GM19324 (cell line): ENCODE measurements at regions not wholly inside any gene's neighbourhood (a gene's known extent, or its start where the extent isn't known, plus 50 kb on each side); places are given as distances from the start of the nearest gene placed in this dataset.

ENCODE experiments used
- ATAC-seq: cut with Tn5 transposase; IDR thresholded peaks from one replicate; pipeline ENCODE4 v1.9.1; 2021; ENCODE audit warnings: mild to moderate bottlenecking, moderate library complexity; ENCODE audit not compliant: unreplicated experiment, low FRiP score

GRCh38 chr11:95717314-95717713, 72.3 kb downstream of the FAM76B start:
- no peak for ATAC-seq

GRCh38 chr11:95716266-95716665, 73.3 kb downstream of the FAM76B start:
- ATAC-seq = peak; percentile 23

- peak; percentile 84 for ATAC-seq
Measured at GRCh38 chr11:95715777-95716241, 73.8 kb downstream of the FAM76B start.

DNA sequence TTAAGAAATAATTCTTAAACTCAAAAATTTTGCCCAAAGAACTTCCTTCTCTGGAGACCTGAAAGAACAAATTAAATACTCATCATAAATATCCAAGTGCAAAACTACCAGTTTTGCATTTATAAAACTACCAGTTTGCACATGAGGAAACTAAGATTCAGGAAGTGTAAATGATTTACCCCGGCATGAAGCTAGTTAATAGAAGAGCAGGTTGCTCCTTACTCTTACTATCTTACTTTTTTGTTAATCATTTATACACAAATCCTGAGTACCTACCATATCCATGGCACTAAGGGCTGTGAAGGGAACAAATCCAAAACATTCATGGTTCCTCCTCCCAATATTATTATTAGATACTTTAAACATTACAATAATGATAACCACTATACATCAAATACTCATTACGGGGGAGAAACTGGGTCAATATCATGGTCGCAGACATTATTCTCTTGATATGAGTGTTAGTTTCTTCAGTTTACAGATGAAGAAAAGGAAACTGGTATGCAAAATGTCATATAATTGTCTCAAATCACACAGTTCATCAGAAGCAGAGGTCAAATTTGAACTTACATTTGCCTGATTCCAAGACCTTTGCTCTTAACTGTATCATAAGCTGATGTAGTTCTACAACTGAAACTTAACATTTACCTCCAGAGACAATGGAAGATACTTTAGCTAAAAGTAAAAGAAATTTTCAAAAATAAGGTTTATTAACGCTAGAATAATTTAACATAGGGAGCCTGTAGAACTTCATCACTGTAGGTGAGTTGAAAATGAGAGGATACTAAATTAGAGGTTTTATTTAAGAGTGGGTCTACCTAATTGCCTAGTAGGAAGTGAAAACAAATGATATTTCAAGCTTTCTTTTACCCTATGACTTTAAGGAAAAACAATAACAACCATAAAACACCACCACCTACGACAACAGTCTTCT, 74.5 kb downstream of the FAM76B start:
- no peak for ATAC-seq

DNA sequence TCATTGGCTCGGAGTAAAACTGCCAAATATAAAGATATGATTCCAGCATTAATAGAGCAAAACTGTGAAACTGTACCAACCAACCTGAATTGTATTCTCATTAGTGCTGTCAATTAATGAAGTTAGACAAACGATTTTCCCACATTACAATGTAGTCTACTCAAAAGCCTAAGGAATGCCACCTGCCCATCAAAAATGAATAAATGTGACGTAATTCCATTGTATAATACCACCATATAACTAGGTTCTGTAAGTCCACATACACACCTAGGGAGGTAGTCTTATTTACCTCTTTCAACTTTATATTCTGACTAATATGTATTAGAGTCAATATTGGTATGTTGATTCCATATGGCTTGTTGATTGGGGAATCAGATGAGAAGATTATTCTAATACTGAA, 76.2 kb downstream of the FAM76B start:
- ATAC-seq = no peak

GRCh38 chr11:95711945-95712221, 77.7 kb downstream of the FAM76B start:
- no peak for ATAC-seq

GRCh38 chr11:95711162-95711944, 78.2 kb downstream of the FAM76B start:
- ATAC-seq = peak; percentile 43

DNA sequence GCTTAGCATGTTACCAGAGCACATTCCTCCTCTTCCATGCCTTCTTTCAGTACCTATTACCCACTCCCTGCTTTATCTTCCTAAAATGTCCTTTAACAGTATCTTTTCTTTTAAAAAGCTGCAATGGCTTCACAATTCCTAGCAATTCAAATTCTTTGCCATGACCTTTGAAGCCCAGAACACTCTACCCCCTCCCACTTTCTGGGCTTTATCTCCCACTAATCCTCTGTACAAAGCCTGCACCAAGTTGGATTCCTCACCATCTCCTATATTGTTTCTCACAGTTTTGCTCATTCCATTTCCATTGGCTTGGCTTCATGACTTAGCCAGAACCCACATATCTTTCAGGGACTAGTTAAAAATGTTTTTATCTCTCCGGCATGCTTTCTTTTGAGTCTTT, 80.9 kb downstream of the FAM76B start:
- ATAC-seq = no peak

DNA sequence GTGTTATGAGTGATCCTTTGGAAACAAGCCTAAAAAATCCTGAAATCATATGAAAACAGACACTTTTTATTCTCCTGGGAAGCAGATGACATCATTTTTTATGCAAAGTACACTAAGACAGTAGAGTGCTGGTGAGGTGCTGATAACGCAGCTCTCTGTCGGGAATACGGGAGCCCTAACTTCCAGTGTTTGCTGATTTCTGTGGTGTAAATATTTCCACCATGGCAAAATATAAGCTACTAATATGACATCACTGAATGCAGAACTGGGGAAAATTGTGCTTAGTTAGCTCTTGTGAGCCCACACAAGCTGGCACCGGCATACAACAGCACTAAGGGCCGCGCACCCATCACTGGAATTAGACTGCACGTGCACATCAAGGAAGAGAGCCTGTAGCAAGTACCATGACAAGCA, 82.6 kb downstream of the FAM76B start:
- no peak for ATAC-seq

DNA sequence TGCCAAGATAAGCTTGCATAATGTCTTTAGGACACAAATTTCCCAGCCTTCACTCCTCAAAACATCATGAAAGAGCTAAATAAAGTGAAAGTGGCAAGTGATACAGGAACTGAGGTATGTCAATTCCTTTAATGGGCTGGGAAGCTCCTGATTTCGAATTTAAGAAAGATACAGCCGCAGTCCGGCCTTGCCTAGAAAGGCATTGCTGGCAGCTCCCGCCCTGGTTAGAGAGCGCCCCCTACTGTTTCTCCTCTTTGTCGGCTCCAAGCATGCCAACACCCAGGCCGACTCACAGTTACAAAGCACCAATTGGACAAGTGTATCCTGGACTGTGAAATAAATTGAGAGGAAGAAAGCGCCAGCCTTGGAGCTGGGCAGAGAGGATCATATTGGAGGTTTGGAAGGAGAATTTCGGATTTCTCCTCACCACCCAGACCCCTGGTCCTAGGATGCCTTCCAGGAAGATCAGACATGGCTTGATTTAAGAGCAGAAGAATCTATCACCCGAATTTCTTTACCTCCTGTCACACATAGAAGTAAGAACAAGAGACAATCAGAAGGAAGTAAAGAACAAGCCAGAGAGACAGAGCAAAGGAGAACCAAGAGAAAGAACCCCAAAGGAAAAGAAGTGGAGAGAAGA, 84.0 kb downstream of the FAM76B start:
- ATAC-seq = peak; percentile 68

GRCh38 chr11:95704865-95705264, 84.7 kb downstream of the FAM76B start:
- ATAC-seq = no peak

DNA sequence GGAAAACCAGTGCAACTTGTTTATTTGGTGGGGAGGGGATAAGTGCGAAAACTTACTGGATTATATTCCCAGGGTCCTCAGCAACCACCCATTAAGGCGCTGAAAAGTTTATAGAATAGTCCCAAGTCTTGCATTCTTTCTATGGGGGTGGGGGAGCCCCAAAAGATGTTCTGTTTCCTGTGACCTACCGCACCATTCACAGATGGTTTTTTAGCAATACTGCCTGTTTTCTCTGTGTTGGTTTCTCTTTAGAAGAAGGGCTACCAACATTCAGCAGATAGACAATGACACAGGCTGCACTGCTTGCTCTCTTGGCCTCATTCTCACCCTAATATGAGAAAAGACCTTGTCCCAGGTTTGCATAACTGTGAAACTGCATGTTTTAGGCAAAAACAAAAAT, 86.5 kb downstream of the FAM76B start:
- no peak for ATAC-seq

DNA sequence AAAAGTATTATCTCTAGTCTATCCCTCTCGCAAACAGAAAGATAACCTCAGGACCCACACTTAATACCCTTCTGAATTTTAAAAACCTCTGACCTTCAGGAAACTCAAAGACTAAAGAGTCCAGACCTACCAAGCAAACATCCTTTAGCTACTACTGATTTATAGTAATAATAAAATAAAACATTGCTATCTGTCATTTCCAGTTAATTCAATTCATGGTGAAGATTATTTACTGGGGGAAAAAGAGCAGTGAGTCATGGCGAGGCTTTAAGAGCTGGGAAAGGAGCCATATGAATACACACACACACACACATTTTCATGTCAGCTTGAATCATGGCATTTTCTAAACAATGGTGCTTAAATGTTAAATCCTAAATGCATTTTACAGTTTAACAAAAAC, 87.1 kb downstream of the FAM76B start:
- no peak for ATAC-seq

DNA sequence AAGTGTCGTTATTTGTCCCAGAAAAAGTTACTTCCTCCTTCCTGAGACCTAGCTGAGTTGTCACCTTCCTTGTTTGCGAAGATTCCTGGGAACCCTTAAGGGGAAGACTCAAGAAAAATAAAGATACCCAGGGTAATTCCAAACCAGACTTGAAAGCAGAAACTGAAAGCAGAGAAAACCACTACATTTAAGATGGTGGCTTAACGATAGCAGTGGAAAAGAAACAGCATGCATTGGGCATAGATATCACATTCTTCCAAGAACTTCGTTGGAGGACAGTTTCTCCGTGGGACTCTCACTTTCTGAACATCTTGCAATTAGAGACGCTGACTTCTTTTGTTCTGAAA, 89.1 kb downstream of the FAM76B start:
- peak; percentile 55 for ATAC-seq

DNA sequence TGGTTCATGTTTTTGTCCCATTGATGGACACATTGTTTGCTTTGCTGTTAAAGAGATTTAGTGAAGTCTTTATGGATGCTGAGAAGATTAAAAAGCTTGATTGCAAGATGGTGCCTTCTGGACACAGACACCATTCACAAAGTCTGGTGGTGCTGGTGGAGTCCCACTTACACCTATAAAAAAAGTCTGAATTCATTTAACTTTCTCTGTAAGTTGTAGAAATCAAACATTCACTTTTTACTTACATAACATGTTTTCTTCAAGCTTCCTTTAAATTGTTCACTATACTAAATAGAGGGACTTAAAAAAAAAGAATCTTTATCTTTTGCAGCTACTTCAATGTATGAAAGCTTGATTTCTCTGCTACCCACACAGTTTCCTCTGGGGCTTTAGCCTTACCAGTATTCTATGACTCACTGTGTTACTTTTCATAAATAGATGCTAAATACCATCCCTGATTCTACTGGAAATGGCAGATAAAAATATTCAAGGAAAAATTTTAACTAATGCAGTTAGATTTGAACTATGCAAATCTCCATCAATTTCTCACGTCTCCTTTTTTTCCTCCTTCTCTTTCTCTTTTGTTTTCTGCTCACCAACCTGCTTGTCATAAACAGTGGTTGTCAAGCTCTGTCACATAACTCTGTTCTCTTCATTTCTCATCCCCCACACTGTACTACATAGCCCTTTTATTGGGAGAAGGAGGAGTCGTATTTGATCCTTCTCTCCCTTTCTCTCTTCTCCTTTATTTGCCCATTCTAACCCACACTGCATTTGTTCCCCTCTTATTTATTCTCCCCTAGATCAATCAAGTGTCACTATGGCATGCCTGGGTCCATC, 89.7 kb downstream of the FAM76B start:
- peak; percentile 66 for ATAC-seq

DNA sequence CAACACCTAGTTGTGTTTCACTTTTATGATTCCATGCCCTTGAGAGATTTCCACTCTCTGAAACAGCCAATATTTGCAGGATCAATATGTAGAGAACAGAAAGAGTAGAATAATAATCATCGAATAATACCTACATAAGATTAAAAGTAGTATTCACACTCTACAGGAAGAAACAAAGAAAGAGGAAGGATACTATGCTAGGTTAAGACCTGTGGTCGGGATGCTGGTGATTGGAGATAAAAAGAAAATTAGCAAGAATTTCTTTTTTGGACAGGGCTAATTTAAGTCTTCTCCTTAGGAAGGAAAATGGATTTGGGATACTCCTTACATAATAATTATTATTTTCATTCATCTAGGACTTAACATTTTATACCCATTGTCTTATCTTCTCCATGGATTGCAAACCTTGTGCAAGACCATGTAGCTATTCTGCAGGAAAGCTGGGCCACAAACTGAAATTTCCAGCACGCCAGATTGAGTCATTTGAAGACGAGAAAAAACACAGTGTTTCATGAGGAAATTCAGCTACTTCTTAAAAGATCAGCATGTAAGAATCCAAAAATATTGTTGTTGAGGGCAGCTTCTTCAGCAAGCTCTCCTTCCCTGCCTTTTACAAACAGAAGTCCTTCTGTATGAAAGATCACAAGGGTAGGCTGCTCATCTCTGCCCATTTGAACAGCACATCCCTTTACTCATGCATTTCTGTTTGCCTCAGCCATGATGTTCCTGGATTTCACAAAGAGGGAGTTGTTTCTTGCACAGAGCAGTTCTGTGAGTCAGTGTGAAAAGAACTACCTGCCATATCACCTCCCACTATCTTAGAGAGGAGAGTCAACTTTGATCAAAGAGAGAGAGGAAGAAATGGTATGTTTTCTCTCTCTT, 90.7 kb downstream of the FAM76B start:
- no peak for ATAC-seq

GRCh38 chr11:95697614-95698408, 91.8 kb downstream of the FAM76B start:
- no peak for ATAC-seq

DNA sequence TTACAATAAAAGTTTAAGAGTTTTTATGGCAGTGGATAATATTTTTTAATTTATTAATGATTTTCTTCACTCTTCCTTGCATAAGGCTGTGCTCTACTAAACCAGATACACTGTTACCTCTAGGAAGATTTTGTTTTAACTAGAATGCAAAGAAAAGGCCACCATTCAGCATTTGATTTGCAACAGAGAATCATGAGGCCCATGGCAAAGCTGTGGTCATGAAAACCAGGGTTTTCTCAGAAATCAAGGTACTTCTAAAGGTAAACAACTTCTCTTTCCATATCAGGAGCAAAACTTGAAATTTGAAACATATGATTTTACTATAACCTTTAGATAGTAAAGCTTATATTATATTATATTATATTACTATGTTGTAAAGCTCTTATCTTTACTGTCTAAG, 94.4 kb downstream of the FAM76B start:
- no peak for ATAC-seq

GRCh38 chr11:95693298-95693697, 96.3 kb downstream of the FAM76B start:
- ATAC-seq = no peak
